GM19023 (cell line): ENCODE measurements at regions not wholly inside any gene's neighbourhood (a gene's known extent, or its start where the extent isn't known, plus 50 kb on each side); places are given as distances from the start of the nearest gene placed in this dataset.
"Not testable (repeated sequence)": the region's sequence is repeated elsewhere in the genome, so short reads cannot be mapped to it uniquely, and the experiment has no call there.

ENCODE experiments used
- ATAC-seq: cut with Tn5 transposase; IDR thresholded peaks from one replicate; pipeline ENCODE4 v1.9.1; 2021; ENCODE audit warnings: mild to moderate bottlenecking, moderate library complexity; ENCODE audit not compliant: unreplicated experiment

GRCh38 chr3:519026-519425 lies 322.5 kb downstream of the CHL1 start:
- no peak for ATAC-seq

GRCh38 chr3:522888-523287 lies 326.3 kb downstream of the CHL1 start:
- ATAC-seq: no peak

- ATAC-seq: no peak
These were observed 328.9 kb downstream of the CHL1 start for GRCh38 chr3:525415-525814.

GRCh38 chr3:535566-536416 lies 339.2 kb downstream of the CHL1 start:
- peak; percentile 92 for ATAC-seq

- ATAC-seq: no peak
These were observed 339.9 kb downstream of the CHL1 start for GRCh38 chr3:536417-536813.

GRCh38 chr3:541062-541801 lies 344.7 kb downstream of the CHL1 start:
- no peak for ATAC-seq

GRCh38 chr3:542021-542420 lies 345.5 kb downstream of the CHL1 start:
- ATAC-seq: no peak

GRCh38 chr3:549636-550035 lies 353.1 kb downstream of the CHL1 start:
- ATAC-seq: no peak

GRCh38 chr3:550471-550870 lies 353.9 kb downstream of the CHL1 start:
- no peak for ATAC-seq

- ATAC-seq: peak; percentile 92
These were observed 361.4 kb downstream of the CHL1 start for GRCh38 chr3:557972-558371.

- ATAC-seq: no peak
These were observed 371.1 kb downstream of the CHL1 start for GRCh38 chr3:567488-568185.

- ATAC-seq: not testable (repeated sequence)
These were observed 383.0 kb downstream of the CHL1 start for GRCh38 chr3:579529-579928.

- ATAC-seq: not testable (repeated sequence)
These were observed 392.5 kb downstream of the CHL1 start for GRCh38 chr3:589066-589465.

GRCh38 chr3:597304-597703 lies 400.7 kb downstream of the CHL1 start:
- not testable (repeated sequence) for ATAC-seq

- not testable (repeated sequence) for ATAC-seq
These were observed 401.2 kb downstream of the CHL1 start for GRCh38 chr3:597746-598145.

GRCh38 chr3:607480-607879 lies 410.9 kb downstream of the CHL1 start:
- ATAC-seq: not testable (repeated sequence)

GRCh38 chr3:621714-622113 lies 425.2 kb downstream of the CHL1 start:
- no peak for ATAC-seq

- ATAC-seq: no peak
These were observed 425.8 kb downstream of the CHL1 start for GRCh38 chr3:622314-622713.

GRCh38 chr3:623914-624545 lies 427.5 kb downstream of the CHL1 start:
- no peak for ATAC-seq

GRCh38 chr3:632571-633170 lies 436.1 kb downstream of the CHL1 start:
- ATAC-seq: peak; percentile 57

- ATAC-seq: no peak
These were observed 437.9 kb downstream of the CHL1 start for GRCh38 chr3:634511-634910.
